Stimulated activated CD4-positive, alpha-beta T cell treated with anti-CD3 and anti-CD28 coated beads, Interleukin-1b, Interleukin-23, amount 100 ng/mL, for 24 hours (primary cell): ENCODE measurements at regions not wholly inside any gene's neighbourhood (a gene's known extent, or its start where the extent isn't known, plus 50 kb on each side); places are given as distances from the start of the nearest gene placed in this dataset.

ENCODE experiments used
- DNase-seq, 4 experiments: peaks; one replicate each; pipeline ENCODE4 v3.0.0-alpha.2; 2020; ENCODE audit warnings: low read depth in 4 of 4, low spot score in 1 of 4

DNA sequence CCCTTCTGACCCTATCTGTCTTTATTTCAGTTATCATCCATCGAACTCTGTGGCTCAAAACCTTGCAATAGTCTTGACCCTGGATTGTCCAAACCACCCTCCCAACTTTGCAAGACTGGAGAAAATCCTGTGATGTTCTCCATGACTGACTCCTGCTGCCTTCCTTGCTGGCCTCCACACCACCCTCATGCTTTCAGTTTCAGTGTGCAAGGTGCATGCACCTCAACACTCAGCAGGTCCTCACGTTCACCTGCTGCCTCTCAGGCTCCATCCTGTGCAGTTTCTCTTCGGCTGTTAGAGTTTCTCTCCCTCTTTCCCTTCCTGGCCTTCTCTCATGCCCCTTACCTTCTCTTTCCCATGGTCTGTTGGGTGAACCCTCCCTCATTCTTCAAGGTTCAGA is 59.4 kb upstream of the ASIC2 start:
- no peak for DNase-seq

DNA sequence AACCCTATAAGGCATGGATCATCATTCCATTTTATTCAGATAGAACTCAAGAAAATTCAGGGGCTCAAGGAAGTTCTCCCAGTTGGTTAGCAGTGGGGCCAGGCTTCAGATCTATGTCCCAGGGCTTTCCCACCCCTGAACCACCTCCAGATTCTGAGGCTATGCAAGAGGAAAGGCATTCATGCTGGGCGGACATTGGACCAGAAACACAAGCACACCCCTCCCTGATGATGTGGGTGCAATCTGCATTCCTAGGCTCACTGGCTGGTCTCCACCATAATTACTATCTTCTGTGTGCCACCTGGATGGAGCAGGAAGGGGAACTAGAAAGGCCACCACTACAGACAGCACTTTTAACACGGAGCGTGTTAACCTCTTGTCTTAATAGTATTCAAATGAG is 63.2 kb upstream of the ASIC2 start:
- DNase-seq: no peak

DNA sequence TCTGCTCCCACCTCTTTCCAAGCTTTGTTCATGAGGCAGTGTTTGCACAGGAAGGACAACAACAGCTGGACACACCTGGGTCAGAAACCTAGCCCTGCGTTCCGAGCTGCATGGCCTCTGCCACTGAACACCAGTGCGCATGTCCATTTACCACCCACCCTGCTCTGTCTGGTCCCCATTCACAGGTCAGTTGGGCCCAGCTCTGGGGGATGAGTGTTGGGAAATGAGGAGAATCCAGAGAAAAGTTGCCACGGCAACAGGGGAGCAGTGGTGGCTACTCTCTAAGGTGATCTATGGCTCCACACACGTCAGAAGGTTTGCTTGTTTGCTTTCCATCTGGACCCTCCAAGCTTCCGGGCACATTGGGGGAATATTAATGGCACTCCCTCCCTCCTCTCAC is 70.4 kb upstream of the ASIC2 start:
- no peak for DNase-seq

DNA sequence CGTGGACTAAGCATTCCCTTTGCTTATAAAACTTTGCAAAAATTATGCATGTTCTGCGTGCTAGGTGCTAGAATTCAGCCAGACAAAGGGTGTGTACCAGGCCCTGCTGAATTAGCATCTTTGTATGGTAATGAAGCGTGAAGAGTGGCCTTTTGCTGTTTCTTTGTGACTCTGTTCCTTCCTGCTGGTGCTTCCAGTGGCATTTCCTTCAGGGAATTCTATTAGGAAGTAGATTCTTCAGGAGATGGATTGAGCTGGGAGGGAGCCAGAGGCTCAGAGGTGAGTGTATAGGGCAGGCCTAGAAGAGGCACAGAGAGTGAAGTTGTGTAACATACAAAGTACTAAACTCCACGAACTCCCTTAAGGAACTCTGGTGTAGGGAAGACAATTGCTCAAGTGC is 73.9 kb upstream of the ASIC2 start:
- DNase-seq: no peak

DNA sequence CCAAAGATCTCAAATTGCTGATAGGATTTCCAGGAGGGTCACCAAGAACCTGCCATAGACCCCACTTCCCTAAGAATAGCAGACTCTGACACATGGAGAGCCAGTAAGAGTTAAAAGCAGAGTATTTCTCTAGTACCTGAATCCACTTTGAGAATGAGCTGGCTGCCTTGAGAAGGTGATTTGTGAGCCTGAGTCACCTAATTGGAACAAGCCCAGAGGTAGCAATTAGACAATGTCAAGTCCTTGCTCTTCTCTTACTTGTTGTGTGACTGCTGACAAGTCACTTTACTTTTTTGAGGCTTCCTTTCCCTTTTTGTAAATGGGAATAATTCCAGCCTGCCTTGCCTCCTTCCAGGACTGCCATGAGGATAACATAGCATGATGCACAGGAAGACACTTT is 76.1 kb upstream of the ASIC2 start:
- DNase-seq: no peak

DNA sequence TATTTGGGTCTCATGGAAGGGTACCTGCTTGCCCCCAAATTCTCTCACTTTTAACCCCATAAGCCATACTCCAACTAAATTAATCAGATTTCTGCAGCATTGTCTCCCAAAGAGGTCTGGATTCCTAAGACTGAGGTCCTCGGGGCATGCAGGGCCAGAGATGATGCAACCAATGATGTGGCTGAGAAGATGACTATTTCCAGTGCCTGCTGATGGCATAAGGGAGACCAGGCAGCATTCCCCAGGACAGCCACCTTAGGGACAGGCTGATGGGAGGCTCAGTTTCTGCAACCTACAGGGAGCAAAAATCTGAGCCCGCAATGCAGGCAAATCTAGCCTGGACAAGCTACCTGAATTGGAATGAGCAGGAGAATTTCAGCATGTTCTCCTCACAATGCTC is 76.8 kb upstream of the ASIC2 start:
- no peak for DNase-seq

DNA sequence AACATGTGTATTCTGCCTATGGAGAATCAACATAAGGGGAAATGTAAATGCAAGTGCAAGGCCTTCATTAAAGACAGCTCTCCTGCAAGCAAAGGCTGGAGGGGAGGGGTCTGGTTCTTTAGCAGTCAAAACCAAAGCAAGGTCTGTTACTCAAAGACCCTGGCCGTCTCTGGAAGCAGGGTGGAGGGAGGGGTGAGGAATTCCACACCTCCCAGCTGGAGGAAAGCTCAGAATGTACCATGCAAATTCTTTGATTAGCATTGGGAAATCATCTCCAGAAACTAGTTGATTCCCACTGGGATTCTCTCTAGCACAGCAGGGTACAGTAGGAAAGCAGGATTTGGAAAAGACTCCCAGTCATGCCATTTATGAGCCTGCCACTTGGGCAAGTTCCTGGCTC is 77.3 kb upstream of the ASIC2 start:
- DNase-seq: no peak

DNA sequence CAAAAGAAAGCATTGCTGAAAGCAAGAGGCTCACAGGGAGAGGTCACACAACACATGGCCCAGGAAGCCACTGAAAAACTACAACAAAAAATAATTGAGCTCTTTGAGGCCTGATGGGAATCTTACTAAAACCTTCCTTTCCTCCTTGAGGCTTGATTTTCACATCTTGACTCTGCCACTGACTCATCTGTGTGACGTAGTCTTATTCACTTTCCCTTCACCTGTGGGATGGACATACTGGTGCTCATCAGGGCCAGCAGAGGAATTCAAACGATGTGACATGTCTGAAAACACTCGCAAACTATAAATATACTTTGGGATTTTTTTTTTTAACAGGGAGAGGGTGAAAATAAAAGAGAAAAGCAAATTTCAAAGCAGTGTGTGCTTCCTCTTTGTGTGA is 78.3 kb upstream of the ASIC2 start:
- DNase-seq: no peak

DNA sequence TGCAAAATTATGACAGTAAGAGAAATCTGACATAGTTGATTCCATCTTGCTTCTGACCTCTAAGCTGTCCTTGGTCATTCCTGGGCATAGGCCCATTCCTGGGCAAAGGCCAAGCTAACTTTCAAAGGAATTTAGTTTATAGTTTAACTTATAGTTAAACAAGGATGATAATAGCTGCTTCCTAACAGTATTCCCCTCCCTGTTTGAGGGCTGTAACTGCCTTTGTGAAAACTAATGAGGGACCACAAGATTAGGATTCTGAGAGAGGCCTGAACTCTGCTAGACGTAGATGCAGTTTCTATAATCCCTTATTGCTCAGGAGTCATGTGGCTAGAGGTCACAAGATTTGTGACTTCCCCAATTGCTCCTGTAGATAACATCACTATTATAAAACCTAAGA is 80.2 kb upstream of the ASIC2 start:
- DNase-seq: no peak

DNA sequence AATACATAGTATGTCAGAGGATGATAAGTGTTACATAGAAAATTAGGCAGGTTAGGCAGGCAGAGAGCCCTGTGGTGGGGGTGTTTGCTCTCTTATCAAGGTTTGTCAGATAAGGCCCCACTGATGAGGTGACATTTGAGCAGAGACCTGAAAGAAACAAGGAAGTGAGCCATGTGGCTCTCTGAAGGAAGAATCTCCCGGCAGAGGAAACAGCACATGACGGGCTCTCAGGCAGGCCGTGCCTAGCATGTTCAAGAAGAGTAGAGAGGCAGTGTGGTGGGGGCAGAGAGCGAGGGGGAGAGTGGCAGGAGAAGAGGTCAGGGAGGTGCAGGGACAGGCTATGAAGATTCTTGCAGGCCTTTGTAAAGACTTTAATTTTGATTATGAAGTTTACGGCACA is 82.0 kb upstream of the ASIC2 start:
- no peak for DNase-seq

DNA sequence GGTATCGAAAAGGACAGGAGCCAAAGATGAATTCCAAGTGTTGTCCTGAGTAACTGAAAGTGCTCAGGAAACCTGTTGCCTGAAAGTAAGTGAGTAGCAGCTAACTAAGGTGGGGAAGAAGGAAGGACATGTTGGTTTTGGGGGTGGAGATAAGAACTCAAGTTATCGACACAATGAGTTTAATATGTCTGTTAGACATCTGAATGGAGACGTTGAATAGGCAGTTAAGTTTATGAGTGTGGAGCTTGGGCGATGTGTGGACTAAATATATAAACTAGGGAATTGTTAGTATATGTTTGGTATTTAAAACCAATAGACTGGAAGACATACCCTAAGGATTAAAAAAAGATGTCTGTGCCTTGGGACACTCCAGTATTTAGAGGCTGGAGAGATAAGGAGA is 82.7 kb upstream of the ASIC2 start:
- DNase-seq: no peak

DNA sequence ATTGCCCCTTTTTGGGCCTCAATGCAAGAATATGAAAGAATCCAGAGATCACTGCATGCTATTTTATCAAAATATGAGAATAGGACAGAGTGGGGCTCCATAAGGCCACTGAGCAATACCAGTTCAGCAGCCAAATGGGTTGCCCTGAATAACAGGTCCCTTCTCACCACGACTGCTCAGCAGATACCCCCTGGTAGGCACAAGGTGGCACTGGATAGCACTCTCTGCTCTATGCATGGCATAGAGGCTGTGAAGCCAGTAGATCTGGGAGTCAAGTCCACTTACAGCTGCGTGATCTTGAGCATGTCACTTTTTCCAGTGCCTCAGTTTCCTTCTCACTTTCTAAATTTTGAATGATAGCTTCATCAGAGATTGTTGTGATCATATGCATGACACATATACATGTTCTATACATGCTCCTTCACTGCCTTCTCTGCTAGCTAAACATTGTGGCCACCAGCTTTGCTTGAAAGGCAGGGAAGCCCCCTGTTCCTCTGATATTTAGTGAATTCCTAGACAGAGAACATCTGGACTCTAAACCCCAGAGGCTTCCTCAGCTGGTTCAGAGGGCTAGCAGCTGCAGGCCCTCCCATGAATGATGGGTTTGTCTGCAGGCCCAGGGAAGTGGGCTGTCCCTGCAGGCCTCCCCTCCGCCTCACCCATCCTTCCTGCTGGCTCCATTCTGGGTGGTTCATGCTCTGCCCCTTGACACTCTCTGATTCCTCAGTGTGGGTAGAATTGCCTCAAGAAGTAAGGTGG is 84.9 kb upstream of the ASIC2 start:
- no peak for DNase-seq

DNA sequence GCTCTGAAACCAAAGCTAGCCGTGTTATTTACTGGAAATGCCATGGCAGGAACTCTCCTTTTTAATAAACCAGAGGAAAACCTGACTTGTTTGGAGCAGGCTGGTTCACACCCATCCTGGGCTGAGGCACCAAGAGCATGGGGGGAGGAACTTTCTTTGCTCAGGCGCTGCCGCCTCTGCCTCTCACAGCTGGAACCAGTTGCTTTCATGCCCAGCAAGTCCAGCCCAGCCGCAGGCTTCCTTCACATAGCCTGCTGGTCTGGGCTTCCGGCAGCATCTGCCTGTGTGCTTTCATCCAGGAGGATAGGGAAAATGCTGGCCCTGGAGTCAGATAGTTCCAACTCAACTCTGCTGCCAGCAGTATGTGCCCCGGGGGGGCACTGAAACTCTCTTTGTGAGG is 88.1 kb upstream of the ASIC2 start:
- DNase-seq: no peak

DNA sequence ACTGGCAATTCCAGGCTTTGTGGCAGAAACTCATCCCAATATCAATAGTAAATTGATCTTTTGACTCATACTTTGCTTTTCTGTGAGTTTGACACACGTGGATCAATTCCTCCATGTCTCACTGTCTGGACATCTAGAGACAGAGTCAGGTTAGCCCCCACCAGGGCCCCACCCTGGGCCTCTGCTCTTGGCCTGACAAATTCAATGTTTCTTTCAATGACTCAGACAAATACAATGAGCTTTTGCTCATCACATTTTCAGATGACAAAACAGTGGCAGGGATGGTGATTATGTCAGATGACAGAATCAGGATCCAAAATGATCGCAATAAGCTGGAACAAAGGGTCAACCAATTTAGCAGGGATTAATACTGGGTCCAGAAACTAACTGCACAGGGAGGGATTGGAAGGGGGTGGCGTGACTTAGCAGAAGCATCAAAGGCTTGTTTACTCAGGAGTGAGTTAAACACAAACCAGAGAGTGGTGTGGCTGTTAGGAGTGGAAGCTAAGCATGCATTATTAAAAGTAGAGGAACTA is 90.5 kb upstream of the ASIC2 start:
- DNase-seq: no peak

DNA sequence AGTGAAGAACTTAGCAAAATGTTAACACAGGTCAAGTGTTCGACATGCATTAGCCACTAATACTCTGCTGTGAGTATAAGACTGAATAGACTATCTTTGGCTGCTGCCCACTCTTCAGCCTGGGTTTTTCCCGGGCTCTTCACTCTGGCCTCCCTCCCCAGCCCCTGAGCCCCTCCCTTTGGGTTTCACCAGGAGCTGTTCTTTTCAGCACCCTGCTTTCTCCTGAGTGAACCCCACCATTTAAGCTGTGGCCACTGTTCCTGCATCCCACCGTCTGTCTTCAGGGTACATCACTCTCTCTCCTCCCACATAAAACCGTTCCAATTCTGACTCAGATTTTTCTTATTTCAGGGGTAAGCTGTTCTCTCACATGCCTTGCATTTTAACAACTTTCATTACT is 92.0 kb upstream of the ASIC2 start:
- no peak for DNase-seq

DNA sequence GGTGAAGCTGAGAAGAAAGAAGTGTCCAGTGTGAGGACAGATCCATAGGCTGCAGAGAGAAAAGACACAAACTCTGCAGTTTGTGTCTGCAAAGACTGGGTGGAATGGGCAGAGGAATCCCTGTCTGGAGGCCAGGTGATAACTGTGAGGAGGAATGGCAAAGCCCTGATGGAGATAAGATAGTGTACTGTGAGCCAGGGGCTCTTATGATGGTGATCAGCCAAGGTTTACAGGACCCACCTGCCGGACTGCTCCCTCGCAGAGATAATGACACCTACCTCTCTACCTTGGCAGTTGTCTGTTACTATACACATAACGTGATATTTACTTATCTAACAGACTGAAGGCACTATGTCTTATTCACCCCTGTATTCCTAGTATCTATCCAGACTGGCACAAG is 92.6 kb upstream of the ASIC2 start:
- no peak for DNase-seq

DNA sequence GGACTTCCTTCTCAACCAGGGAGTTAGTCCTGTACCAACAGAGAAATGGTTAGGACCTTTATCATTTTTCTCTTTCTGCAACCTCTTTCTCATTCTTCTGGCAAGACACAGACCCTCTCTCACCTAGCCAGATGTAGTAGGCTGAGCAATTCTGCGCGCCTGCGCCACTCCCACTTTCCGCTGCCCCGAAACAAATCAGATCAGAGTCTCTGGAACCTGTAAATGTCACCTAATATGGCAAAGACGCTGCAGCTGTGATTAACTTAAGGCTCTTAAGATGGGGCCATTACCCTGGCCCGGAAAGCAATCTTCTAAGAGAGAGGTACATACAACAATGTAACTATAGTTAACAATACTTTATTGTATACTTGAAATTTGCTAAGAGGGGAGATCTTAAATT is 94.3 kb upstream of the ASIC2 start:
- no peak for DNase-seq

DNA sequence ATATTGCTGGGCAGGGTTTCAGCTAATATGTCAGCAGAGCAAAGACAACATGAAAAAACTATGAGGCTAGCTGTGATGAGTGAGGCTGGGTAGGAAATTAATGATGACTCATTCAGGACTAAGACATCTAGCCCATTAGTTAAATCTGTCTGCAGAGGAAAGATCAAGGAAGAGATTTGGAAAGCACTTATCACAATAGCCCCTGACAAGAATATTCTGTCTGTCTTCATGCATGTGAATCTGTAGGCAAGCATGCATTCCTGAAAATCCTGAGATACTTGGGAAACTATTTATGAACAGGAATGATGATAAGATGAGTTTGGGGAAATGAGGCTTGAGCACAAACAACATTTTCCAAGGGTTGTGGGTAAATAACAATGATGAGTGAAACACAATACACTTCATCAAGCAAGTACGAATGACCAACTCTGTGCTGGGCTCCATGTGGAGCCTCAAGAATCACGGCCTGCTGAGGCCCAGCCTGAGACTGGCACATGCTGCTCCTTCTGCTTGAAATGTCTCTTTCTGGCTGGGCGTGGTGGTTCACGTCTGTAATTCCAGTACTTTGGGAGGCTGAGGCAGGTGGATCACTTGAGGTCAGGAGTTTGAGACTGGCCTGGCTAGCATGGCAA is 96.5 kb upstream of the ASIC2 start:
- no peak for DNase-seq

DNA sequence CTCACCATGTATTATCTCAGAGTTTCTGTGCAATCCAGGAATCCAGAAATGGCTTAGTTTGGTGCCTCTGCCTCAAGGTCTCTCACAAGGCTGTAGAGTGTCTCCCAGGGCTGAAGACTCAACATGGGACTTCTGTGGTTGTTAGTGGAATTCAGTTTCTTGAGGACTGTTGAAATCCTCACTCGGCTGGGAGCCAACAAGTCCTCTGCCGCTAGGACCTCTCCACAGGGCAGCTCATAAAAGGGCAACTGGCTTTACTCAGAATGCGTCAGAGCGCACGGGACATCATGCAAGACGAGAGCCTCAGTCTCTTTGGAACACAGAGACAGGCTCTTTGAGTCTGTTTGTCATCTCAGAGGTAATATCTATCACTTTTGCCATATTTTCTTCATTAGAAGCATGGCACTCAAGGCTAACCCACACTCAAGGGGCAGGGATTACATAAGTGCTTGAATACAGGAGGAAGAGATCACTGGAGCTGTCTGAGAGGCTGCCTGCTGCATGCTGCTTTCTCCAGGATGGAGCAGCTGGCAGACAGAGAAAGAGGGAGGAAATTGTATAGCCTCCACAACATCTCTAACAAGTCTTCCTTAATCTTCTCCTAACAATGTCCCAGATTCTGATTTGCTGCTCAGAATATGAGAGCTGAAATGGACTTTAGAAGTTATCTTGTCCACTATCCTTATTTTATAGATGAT is 97.5 kb upstream of the ASIC2 start:
- DNase-seq: no peak

DNA sequence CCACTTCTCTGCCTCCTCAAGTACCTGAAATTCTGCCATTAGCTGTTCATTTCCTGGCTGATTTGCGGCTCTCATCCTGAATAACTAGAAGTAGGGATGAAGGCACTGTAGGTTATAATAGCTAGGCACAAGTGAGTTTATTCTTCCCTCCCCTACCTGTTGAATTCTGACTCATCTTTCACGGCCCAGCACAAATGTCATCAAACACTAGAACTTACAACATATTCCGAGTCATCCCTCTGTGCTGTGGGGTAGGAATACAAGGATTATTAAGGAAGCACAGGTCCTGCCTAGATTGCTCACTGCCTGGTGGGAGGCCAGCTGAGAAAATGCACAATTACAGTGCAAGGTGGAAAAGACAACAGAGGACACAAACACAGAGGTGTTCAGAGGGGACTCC is 103.7 kb upstream of the ASIC2 start:
- no peak for DNase-seq

DNA sequence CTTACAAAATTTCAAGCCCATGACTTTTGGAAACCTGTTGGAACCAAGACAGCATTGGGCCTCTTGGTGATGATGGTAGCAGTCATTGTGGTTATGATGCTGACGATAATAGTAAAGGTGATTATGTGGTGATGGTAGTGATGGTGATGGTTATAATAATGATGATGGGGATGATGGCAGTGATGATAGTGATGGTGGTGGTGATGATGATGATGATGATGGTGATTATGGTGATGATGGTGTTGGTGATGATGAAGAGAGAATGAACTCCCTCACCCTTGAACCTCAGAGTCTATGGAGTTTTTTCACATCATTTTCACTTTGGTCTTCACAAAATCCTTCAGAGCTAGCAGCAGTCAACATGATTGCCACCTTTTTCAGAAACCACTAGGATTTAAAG is 105.3 kb upstream of the ASIC2 start:
- DNase-seq: no peak

DNA sequence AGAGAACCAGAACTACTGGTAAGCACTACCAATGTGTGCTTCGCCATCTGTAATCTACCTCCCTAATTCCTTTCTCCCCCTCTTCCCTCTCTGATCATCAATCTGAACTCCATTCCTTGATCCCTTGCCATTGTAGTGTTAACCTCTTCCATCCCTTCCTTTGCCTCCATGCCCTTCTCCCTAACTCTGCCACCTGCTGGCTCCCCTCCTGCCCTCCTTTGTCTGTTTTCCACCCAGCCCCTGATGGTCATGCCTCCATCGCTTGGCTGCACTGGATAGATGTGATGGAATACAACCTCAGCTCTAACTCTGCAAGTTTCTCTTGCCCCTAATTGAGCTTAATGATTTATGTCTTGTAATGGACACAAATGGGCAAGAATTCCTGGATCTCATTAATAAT is 108.2 kb upstream of the ASIC2 start:
- no peak for DNase-seq
